Activated CD4-positive, alpha-beta T cell treated with anti-CD3 and anti-CD28 coated beads, Interleukin-2, Interleukin-4, amounts not matched to agents 100 ng/mL and 50 ng/mL, durations not matched to agents 16 hours and 8 hours (primary cell): ENCODE measurements at regions not wholly inside any gene's neighbourhood (a gene's known extent, or its start where the extent isn't known, plus 50 kb on each side); places are given as distances from the start of the nearest gene placed in this dataset.
A peak's percentile ranks its signal among the peaks of the same experiment; 100 is the strongest.
"Not testable (repeated sequence)": the region's sequence is repeated elsewhere in the genome, so short reads cannot be mapped to it uniquely, and the experiment has no call there.

Experiments
- DNase-seq: peaks from one replicate; pipeline ENCODE4 v3.0.0-alpha.2; 2020; ENCODE audit warnings: low spot score

DNA sequence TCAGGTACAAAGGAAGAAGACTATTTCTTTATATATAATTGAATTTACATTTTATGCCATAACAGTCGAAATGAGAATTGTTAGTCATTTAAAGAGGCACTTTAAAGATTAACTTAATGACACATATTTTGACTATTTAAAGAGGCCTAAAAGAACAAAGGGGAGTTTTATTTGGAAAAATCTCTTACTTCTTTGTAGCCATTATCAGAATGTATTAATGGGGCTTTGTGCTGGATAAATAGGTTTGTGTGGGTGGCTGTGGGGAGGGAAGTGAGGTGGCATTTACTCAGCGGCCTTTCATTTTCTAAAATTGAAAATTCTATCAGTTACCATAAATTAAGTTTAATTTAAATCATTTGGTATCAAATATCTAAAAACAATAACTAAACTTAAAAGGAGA, 462.2 kb upstream of the CXADR start:
- no peak for DNase-seq

DNA sequence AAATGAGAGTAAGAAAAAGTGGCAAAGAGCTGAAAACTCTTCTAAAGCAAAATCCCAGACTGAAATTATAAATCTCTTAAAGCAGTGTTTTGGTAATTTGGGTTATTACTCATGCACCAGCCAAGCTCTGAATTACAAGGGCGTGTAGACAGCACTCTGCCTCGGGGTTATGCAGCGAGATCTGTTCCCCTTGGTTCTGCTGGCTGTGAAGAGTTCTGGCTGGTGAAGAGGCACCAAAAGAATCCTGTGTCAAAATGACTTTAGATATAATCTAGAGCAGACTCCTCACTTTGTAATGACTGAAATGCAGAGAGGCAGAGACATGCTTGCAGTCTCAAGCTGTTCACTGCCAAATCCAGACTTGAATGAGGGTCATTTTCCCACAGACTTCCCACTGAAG, 461.8 kb upstream of the CXADR start:
- DNase-seq, result no peak

DNA sequence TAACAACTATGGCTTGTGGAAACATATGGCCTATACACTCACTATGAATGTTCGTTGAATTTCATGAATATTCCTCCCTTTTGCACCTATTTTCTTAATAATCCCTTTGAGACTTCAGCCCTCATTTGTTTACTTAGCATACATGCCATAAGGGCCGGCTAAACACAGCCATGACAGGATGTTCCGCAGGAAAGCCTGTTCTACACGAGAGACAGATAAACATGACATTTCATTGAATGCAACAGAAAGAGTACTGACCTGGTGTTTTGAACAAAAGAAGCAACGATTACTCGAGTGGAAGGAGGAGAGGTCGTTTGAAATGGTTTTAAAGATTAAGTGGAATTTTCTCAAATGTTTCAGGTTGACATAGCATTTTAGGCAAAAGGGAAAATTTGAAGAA, 459.5 kb upstream of the CXADR start:
- DNase-seq, result no peak

DNA sequence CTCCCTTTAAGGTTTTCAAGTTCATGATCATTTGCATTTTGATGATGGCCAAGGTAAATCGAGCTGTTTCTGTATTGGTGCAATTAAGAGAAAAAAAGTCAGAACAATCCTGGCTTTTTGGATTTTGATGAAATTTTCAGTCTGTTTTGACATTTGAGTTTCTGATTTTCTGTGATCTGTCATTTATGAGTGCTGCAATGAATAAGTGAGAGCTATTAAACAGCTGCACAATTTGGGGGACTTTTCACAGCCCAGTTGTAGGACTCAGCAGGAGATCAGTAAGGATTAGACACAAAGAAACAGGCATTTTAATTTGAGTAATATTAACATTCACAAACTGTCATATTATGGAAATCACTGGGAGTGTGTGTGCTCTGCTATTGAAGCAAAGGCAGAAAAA, 452.9 kb upstream of the CXADR start:
- no peak for DNase-seq

DNA sequence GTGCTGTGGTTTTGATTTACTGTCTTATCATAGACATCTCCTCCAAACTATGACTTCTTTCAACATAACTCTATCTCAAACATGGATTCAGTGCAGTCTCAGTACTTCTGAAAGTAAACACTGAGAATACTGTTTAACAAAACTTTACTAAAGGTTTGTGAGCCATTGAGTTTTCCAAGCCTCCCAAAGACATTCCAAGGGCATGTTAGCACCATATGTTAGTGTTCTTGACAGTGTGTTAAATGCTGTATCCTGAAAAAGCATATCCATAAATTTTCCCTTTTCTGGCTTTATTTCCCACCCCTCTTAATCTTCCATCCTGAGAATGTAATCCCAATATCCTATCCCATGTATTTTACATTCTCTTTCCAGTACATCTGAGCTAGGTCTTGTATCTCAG, 446.8 kb upstream of the CXADR start:
- DNase-seq, result no peak

DNA sequence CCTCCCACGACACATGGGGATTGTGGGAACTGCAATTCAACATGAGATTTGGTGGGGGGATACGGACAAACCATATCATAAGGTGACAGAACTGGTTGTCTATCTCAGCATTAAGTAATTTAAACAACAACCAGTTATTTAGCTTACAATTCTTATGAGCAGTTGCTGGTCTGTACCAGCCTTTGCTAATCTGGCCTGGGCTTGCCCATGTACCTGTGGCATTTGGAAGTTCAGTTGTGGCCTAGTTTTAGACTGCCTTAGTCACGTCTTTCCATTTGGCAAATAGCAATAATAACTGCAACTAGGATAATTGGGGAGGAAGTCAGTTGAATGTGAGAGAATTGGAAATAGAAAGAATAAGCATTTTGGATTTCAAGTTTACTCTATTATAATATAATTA, 441.8 kb upstream of the CXADR start:
- DNase-seq, result no peak

DNA sequence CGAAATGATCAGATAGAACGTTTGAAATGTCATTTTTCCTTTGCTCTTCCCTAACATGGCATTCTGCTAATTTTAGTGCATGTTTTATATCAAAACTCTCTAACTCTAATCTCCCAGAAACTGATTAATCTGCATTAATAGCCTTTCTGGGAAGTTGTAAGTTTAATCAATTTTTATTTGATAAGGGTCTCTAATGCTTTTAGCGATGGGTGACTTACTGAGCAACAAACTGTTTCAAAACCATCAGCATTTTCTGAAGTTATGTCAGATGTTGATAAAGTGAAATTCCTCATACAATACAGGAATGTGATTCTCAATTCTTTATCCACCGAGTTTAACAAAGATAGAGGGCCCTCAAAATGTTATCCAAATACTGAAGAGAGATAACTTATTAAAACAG, 431.6 kb upstream of the CXADR start:
- DNase-seq, result no peak

DNA sequence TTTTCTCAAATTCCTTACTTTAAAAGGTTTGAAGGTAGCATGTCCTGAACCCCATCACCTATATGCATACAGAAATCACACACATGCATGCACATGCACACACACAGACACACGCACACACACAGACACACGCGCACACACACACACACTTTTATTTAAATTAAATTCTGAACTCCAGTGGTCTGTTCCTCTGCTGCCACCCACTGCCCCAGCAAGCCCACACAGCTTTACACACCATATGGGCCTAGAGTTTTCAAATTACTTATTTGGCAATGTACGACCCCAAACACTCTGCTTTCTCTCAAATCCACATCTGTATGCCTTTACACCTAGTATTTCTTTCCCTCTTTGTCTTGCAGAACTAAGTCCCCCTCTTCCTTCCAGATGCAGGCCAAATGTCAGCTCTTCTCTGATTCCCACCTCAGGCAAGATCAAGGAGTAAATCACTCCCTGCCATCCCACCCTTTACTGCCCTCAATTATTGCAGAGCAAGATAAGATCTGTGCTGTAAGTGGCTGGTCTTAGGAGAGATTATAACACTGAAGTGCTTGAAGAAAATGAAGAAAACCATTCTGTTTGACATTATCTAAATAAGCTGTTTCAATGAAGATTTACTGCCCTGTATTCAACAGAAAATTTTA, 429.9 kb upstream of the CXADR start:
- DNase-seq, result no peak

DNA sequence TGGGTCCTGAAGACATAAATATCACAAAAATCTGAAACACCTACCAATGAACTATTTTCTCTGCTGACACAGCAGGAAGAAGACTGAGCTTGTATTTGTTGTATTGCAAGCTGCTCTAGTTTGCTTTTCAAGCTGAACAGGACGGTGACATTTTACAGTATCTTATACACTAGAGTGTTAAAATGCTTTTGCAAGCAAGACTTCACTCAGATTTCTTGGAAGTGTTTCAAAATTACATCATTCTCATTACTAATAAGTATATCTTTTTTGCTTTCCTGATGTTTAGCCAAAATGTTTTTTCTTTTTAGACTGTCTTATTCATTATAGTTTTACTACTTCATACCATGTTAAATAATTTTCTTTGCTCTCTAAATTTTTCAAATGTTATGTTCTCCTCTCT, 427.1 kb upstream of the CXADR start:
- no peak for DNase-seq

DNA sequence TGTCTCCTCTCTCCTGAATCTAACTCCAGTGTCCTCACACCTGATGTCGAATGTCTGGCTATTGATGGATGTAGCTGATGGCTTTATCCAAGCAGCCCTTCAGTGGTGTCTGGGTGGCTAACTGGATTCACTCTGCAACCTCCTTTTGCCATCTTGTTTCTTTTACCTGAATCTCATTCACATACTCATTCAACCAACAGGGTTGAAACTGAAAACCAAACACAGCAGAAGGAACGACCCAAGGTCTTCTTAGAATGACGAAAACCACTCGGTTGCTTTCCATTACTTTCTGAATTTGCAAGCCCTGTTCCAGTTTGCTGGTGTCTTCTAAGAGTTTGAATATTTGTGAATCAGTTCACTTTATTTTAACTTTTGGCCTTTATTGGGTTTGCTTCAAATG, 424.3 kb upstream of the CXADR start:
- DNase-seq, result no peak

DNA sequence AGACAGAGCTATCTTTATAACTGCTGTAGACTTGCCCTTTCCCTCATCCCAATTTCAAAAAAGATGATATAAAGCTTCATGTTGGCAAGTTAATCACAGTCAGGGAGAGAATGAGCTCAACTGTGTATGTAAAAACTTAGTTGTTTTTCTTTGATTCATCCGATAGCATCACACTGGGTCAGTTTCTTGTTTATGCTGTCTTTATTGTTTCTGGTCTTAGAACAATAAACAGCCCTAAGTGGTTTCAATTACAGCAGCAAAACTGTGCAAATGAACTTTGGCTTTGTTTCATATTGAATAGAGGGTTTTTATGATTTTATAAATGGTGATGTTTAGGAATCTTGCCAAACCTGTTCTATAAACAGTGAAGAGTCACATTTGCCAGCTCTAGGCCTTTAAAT, 423.8 kb upstream of the CXADR start:
- no peak for DNase-seq

DNA sequence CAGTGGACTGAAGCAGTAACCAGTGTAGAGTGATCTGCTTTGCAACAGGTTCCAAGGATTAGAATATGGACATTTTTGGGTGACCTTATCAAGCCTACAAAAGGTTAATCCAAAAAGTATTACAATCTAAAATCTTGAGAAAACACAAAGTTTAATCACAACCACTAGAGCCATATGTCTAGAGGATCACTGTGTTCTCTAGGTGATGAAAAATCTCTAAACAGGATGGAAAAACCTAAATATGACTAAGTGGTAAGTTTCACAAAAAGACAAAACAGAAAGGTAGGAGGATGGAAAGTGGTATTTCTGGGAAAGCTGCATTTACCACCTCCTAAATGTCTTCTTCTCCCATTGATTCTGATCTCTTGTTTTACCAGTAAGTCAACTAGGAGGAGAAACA, 411.1 kb upstream of the CXADR start:
- DNase-seq, result no peak

DNA sequence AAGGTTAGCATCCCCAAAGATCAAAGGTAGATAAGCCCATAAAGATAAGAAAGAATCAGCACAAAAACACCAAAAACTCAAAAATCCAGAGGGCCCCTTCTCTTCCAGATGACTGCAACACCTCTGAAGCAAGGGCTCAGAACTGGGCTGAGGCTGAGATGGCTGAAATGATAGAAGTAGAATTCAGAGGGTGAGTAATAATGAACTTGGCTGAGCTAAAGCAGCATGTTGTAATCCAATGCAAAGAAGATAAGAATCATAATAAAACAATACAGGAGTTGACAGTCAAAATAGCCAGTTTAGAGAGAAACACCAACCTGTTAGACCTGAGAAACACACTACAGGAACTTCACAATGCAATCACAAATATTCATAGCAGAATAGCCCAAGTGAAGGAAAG, 406.9 kb upstream of the CXADR start:
- no peak for DNase-seq

DNA sequence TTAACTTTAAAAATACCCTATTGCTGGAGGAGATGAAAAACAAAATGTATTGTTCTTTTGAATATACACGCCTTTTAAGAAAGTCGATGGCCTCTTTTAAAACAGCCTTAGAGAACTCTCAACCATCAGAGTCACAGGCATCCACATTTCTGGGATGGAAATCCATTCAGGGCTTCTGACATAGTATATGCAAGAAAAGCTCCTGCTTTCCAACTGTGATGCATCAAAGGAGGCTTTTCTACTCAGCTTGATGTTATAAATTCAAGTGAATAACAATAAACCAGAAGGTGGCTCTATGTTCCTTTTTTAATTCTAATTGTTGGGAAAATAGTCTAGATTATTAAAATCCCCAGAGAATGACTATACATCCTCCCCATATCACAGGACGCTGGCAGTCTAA, 398.8 kb upstream of the CXADR start:
- no peak for DNase-seq

DNA sequence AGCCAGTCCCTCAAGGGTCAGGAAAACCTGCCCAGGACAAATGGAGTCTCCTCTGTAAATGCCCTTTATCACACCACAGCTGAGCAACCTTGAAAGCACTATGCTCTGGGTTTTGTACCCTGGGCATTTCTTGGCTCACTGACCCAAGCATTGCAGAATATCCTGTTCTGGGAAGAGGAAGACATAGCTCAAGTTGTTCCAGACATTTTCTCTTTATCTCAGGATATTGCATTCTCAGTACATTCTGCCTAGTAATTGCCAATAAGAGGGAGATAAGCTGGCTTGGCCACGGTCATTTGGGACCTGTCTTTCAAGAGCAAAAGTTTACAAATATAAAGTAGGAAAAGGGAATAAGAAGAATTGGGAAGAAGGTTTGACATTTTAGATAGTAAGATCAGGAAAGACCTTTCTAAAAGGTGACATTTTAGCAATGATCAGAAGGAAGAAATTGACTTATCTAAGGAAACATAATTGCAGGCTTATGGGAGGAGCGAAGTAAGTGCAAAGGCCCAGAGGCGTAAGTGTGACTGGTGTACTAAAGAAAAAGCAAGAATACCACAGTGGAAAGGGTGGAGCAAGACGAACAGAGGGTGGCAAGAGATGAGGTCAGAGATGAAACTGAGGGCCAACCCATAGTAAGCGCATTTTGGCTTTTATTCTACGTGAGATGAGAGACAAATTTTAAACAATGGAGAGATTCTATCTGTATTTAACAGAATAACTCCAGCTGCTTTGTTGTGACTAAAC, 394.0 kb upstream of the CXADR start:
- DNase-seq, result no peak

DNA sequence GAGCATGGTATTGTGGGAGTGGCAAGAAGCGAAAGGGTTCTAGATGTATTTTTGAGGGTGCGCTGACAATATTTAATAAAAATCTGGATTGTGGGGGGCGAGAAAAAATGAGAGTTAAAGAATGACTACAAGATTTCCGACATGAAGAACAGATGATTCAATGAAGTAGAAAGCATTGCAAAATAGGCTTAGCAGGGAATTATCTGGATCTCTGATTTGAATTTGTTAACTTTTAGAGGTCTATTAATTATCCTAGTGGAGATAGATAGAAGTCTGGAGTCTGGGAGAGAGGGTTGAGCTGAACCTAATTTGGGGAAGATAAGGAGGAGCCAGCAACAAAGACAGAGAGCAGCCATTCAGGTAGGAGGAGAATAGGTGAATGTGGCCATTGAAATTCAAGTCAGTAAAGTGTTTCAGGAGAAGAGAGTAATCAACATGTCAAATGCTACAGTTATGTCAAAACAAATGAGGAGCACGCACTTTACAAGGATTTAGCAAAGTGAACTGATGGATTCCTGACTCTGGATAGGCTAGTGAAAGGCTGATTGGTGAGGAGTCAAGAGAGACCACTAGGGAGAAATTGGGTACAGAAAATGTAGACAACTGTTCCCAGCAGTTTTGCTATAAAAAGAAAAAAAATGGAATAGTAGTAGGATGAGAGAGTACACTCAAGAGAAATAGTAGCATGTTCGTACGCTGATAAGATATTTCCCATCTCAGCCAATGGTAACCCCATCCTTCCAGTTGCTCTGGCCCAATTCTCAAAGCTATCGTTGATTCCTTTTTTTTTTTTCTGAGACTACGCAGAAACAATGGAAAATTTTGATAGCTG, 393.2 kb upstream of the CXADR start:
- no peak for DNase-seq

DNA sequence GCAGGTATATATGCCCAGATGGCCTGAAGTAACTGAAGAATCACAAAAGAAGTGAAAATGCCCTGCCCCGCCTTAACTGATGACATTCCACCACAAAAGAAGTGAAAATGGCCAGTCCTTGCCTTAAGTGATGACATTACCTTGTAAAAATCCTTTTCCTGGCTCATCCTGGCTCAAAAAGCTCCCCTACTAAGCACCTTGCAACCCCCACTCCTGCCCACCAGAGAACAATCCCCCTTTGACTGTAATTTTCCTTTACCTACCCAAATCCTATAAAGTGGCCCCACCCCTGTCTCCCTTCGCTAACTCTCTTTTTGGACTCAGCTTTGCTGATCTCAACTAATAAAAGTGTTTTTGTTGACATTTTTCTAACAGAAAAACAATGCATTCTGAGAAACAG, 385.4 kb upstream of the CXADR start:
- DNase-seq, result not testable (repeated sequence)

DNA sequence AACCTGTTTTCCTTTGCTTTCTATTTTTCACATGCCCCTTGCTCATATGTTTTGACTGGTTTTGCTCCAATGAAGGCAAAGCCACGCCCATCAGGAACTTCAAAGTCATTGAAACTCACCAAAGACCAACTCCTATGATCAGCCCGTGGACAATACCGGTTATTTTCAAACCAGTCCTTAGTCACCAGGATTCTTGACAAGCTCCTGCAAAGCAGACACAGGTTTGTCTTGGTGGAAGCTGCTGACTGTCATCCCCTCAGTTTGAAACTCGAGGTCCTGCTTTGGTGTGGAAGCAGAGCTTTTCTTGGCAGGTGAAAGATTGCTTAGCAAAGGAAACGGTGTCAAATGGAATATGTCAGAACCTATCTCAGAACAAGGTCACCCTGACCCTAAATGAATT, 384.7 kb upstream of the CXADR start:
- no peak for DNase-seq

DNA sequence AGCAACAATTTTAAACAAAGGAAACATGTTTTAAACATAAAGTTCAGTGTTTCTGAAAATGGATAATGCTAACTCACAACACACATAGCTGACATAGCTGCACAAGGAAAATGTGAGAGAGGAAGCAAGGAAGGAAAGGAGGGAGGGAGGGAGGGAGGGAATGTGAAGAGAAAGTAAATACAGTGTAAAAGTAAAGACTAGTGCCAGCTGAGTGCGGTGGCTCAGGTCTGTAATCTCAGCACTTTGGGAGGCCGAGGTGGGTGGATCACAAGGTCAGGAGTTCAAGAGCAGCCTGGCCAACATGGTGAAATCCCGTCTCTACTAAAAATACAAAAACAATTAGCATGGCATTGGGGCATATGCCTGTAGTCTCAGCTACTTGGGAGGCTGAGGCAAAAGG, 373.7 kb upstream of the CXADR start:
- DNase-seq, result not testable (repeated sequence)

DNA sequence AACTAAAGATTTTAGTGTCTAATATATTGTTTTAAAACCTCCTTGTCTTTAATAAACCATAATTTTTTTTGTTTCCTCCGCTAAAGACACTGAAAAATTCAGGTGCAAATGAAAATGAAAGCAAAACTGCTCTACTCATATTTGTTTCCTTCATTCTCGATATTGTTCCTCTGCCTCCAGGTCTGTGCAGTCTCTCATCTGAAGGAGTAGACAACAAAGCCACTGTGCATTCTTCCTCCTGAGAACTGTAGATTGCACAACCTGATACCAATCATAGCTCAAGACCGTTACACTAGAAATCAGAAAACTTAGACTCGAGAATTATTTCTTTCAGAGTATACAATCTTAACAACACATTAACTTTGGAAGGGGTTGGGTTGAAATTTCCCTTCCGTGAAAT, 373.1 kb upstream of the CXADR start:
- DNase-seq, result peak; percentile 28

DNA sequence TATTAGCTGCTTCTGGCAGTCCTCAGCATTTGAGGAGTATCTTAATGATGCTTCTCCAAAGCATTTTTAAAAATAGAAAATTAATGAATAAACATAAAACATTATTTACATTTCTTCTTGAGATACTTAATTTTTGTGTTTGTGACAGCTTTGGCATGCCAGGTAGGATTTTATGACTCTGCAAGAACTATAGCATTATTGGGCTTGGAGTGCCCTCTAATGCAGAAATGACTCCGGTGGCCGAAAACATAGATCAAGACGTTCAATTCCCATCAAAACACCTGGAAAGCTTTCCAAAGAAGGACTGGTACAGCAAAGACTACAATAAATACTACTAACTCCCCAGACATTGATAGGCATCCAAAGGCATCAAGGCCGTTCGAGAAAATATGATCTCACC, 366.4 kb upstream of the CXADR start:
- no peak for DNase-seq

DNA sequence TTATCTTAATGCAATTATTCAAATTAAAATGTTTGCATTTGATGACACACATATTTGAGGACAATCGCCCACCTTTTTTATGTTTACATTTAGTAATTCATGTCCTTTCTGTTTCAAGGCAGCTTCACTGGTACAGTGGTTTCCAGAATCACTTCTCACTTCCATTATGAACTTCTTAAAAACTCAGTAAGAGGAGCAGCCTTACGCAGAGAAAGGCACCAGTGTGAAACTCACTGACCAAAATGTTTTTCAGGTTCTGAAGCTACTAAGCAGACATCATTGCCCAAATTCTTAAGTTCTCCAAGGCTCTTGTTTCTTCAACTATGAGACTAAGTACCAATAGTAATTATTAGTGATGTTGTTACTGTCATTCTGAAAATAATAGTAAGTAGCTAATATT, 353.1 kb upstream of the CXADR start:
- no peak for DNase-seq

DNA sequence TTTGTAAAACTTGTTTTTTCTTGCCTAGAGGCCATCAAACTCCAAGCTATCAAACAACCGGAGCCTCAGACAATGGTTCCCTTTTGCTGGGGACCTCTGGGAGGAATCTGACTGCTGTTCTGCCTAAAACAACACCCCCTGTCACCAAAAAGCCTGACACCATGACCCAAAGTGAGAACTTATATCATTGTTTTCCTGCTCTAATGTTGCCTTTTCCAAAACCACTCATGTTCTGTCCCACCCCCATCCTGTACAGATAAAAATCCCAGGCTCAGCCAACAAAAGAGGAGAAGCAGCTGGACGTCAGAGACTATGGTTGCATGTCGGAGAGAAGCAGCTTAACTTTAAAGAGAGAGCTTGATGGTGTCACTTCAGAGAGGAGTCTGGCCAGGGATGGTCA, 327.2 kb upstream of the CXADR start:
- no peak for DNase-seq
